Prostate gland (tissue), 2 donors: ENCODE measurements at regions not wholly inside any gene's neighbourhood (a gene's known extent, or its start where the extent isn't known, plus 50 kb on each side); places are given as distances from the start of the nearest gene placed in this dataset.
"Not testable (repeated sequence)": the region's sequence is repeated elsewhere in the genome, so short reads cannot be mapped to it uniquely, and the experiment has no call there.

Source experiments
- DNase-seq: peaks from one replicate; pipeline ENCODE4 v3.0.0-alpha.2; 2019; ENCODE audit warnings: low spot score
- H3K27ac ChIP-seq, 2 donors: fragments of 200-600 bp; sonication (generic); 2 replicates each; pipeline ENCODE4 v1.5.1; 2017 to 2019
- H3K27me3 ChIP-seq: fragments of 200-600 bp; sonication (generic); replicated peaks from 2 replicates; pipeline ENCODE4 v1.5.1; 2019; ENCODE audit not compliant: insufficient read depth
- H3K36me3 ChIP-seq, 2 donors: fragments of 200-600 bp; sonication (generic); 1 replicate in 1 of 2; 2 replicates in 1 of 2; pipeline versions ENCODE4 v1.5.1 to v1.8.1; 2017 to 2019
- H3K4me1 ChIP-seq: fragments of 200-600 bp; sonication (generic); replicated peaks from 2 replicates; pipeline ENCODE4 v1.5.1; 2019
- H3K4me3 ChIP-seq, 2 donors: fragments of 200-600 bp; sonication (generic); 2 replicates each; pipeline ENCODE4 v1.5.1; 2017 to 2019
- H3K9me3 ChIP-seq: fragments of 200-600 bp; sonication (generic); 2 replicates; pipeline ENCODE4 v1.5.1; 2017
- CTCF ChIP-seq, 4 experiments: fragments of 200-600 bp in 2 of 4; fragments of 450-650 bp in 2 of 4; sonication (generic) in 2 of 4; IDR thresholded peaks; 1 replicate in 3 of 4; 2 replicates in 1 of 4; pipeline ENCODE4 v1.5.1; 2016 to 2019; ENCODE audit warnings: antibody characterized with exemption in 4 of 4, mild to moderate bottlenecking in 2 of 4, moderate library complexity in 2 of 4
- POLR2A ChIP-seq: fragments of 450-650 bp; IDR thresholded peaks from one replicate; pipeline ENCODE4 v1.6.1; 2016; ENCODE audit warnings: antibody characterized with exemption, mild to moderate bottlenecking
- POLR2AphosphoS5 ChIP-seq: sonication (generic); formaldehyde crosslinking; IDR thresholded peaks from one replicate; pipeline ENCODE4 v1.6.1; 2017; ENCODE audit warnings: antibody characterized with exemption
- WGBS: methylation state at CpG from one replicate; pipeline ENCODE4 v1.1.5; 2018; 5-methylcytosine and 5-hydroxymethylcytosine counted together
- intact Hi-C: fragments of 100-400 bp; cut with DNase I; formaldehyde crosslinking; loops from one replicate; pipeline ENCODE4 v1.14.2; 2022

- H3K4me3 ChIP-seq = no peak overlapping the region
- no peak overlapping the region for H3K27ac ChIP-seq
- TF ChIP-seq POLR2A (no peak), CTCF (IDR thresholded peaks at IDR 0.05) (no peak), POLR2AphosphoS5 (no peak)
- no peak for DNase-seq
- no peaks in the 10 kb centered on the region for H3K4me1 ChIP-seq
- WGBS = 89% methylated on average over 2 of the region's 2 CpGs
- no peaks in the 10 kb centered on the region for H3K27me3 ChIP-seq
- intact Hi-C loops = loop anchor here (10.0 kb wide), 1 partner anchor 202 kb away; no protein-coding TSS in a partner anchor
- no peaks in the 10 kb centered on the region for H3K9me3 ChIP-seq
- H3K36me3 ChIP-seq = no peaks in the 10 kb centered on the region
These were observed 234.6 kb upstream of the ID4 start for GRCh38 chr6:19602434-19603013.

- no peak for DNase-seq
- no peaks in the 10 kb centered on the region for H3K4me1 ChIP-seq
- H3K27ac ChIP-seq = no peak overlapping the region
- TF ChIP-seq POLR2A = no peak
- TF ChIP-seq CTCF (IDR thresholded peaks at IDR 0.05) = no peak
- TF ChIP-seq POLR2AphosphoS5 = no peak
- WGBS = 67% methylated on average over 1 of the region's 1 CpG
- H3K27me3 ChIP-seq = no peaks in the 10 kb centered on the region
- no peak overlapping the region for H3K4me3 ChIP-seq
- intact Hi-C loops = loop anchor here (10.0 kb wide), 1 partner anchor 201 kb away; no protein-coding TSS in a partner anchor
- H3K9me3 ChIP-seq = no peaks in the 10 kb centered on the region
- no peaks in the 10 kb centered on the region for H3K36me3 ChIP-seq
These were observed 233.4 kb upstream of the ID4 start for GRCh38 chr6:19603721-19604120.

GRCh38 chr6:19605624-19606023 is 231.5 kb upstream of the ID4 start:
- WGBS = 95% methylated on average over 6 of the region's 6 CpGs
- no peaks in the 10 kb centered on the region for H3K4me1 ChIP-seq
- H3K27ac ChIP-seq = no peak overlapping the region
- intact Hi-C loops = loop anchor here (5.0 to 10.0 kb wide), 2 partner anchors 177 to 199 kb away; no protein-coding TSS in a partner anchor
- H3K36me3 ChIP-seq = no peaks in the 10 kb centered on the region
- no peaks in the 10 kb centered on the region for H3K9me3 ChIP-seq
- no peak overlapping the region for H3K4me3 ChIP-seq
- DNase-seq = no peak
- TF ChIP-seq POLR2AphosphoS5 (no peak), POLR2A (no peak)
- no peaks in the 10 kb centered on the region for H3K27me3 ChIP-seq

GRCh38 chr6:19608546-19608945 is 228.6 kb upstream of the ID4 start:
- Histone ChIP-seq H3K4me1 (no peaks in the 10 kb centered on the region), H3K9me3 (no peaks in the 10 kb centered on the region), H3K27me3 (no peaks in the 10 kb centered on the region), H3K27ac (no peak overlapping the region), H3K36me3 (no peaks in the 10 kb centered on the region), H3K4me3 (no peak overlapping the region)
- TF ChIP-seq CTCF (IDR thresholded peaks at IDR 0.05) (no peak), POLR2AphosphoS5 (no peak), POLR2A (no peak)
- intact Hi-C loops = loop anchor here (5.0 to 10.0 kb wide), 2 partner anchors 174 to 196 kb away; no protein-coding TSS in a partner anchor
- 74% methylated on average over 1 of the region's 1 CpG for WGBS
- no peak for DNase-seq

GRCh38 chr6:19609972-19610641 is 227.1 kb upstream of the ID4 start:
- WGBS = 82% methylated on average over 5 of the region's 5 CpGs
- TF ChIP-seq CTCF (IDR thresholded peaks at IDR 0.05) (no peak), POLR2AphosphoS5 (no peak), POLR2A (no peak)
- intact Hi-C loops = loop anchor here (5.0 to 10.0 kb wide), 2 partner anchors 172 to 195 kb away; no protein-coding TSS in a partner anchor
- no peaks in the 10 kb centered on the region for H3K9me3 ChIP-seq
- no peak overlapping the region for H3K27ac ChIP-seq
- DNase-seq = no peak
- no peaks in the 10 kb centered on the region for H3K36me3 ChIP-seq
- no peaks in the 10 kb centered on the region for H3K4me1 ChIP-seq
- no peaks in the 10 kb centered on the region for H3K27me3 ChIP-seq
- H3K4me3 ChIP-seq = no peak overlapping the region

- H3K4me1 ChIP-seq, H3K27ac ChIP-seq, DNase-seq, H3K36me3 ChIP-seq, H3K4me3 ChIP-seq, intact Hi-C loops, H3K27me3 ChIP-seq, H3K9me3 ChIP-seq: not testable (repeated sequence)
- 94% methylated on average over 27 of the region's 27 CpGs for WGBS
These were observed 224.3 kb upstream of the ID4 start for GRCh38 chr6:19612672-19613466.
